Tibial nerve (tissue), 4 donors: ENCODE measurements at regions not wholly inside any gene's neighbourhood (a gene's known extent, or its start where the extent isn't known, plus 50 kb on each side); places are given as distances from the start of the nearest gene placed in this dataset.

Source experiments
- DNase-seq, 2 donors: peaks; one replicate each; pipeline ENCODE4 v3.0.0-alpha.2; 2019; ENCODE audit warnings: low spot score in 2 of 2
- H3K27ac ChIP-seq, 4 donors: fragments of 200-600 bp; sonication (generic) in 3 of 4; one replicate each; pipeline ENCODE4 v1.5.1; 2017 to 2019; ENCODE audit warnings: mild to moderate bottlenecking in 1 of 4
- H3K27me3 ChIP-seq, 2 donors: fragments of 200-600 bp; sonication (generic) in 1 of 2; one replicate each; pipeline versions ENCODE4 v1.5.1 to v1.6.0; 2017 to 2019
- H3K36me3 ChIP-seq, 3 donors: fragments of 200-600 bp; sonication (generic); one replicate each; pipeline ENCODE4 v1.5.1; 2018 to 2019
- H3K4me1 ChIP-seq, 4 donors: fragments of 200-600 bp; sonication (generic) in 3 of 4; one replicate each; pipeline ENCODE4 v1.5.1; 2017 to 2019
- H3K4me3 ChIP-seq, 4 donors: fragments of 200-600 bp; sonication (generic) in 3 of 4; one replicate each; pipeline ENCODE4 v1.5.1; 2017 to 2019; ENCODE audit warnings: mild to moderate bottlenecking in 1 of 4, moderate library complexity in 1 of 4
- H3K9me3 ChIP-seq, 4 donors: fragments of 200-600 bp; sonication (generic) in 3 of 4; one replicate each; pipeline ENCODE4 v1.5.1; 2017 to 2019
- CTCF ChIP-seq, 5 experiments: fragments of 200-600 bp in 3 of 5; fragments of 450-650 bp in 2 of 5; sonication (generic) in 3 of 5; IDR thresholded peaks; one replicate each; pipeline ENCODE4 v1.5.1; 2016 to 2019; ENCODE audit warnings: antibody characterized with exemption in 5 of 5, mild to moderate bottlenecking in 3 of 5, moderate library complexity in 2 of 5
- EP300 ChIP-seq, 2 donors: sonication (generic); formaldehyde crosslinking; IDR thresholded peaks; one replicate each; pipeline ENCODE4 v1.6.1; 2017; ENCODE audit warnings: antibody characterized with exemption in 2 of 2, mild to moderate bottlenecking in 1 of 2
- POLR2A ChIP-seq, 2 donors: fragments of 450-650 bp; IDR thresholded peaks; one replicate each; pipeline ENCODE4 v1.6.1; 2017; ENCODE audit warnings: antibody characterized with exemption in 2 of 2, mild to moderate bottlenecking in 2 of 2, moderate library complexity in 2 of 2
- WGBS, 2 donors: methylation state at CpG; one replicate each; pipeline ENCODE4 v1.1.5; 2018; 5-methylcytosine and 5-hydroxymethylcytosine counted together

- peak overlapping the region in 2 of 4 donors; percentile 53 to 77 for H3K27ac ChIP-seq
- no peaks in the 10 kb centered on the region for H3K9me3 ChIP-seq
- no peak overlapping the region for H3K4me3 ChIP-seq
- TF ChIP-seq POLR2A (IDR thresholded peaks at IDR 0.05) (no peak), CTCF (IDR thresholded peaks at IDR 0.05) (no peak), EP300 (IDR thresholded peaks at IDR 0.05) (no peak)
- peak in 1 of 2 donors; percentile 9 for DNase-seq
- WGBS, 2 donors: 75 to 93% methylated on average over 8 of the region's 8 CpGs
- H3K27me3 ChIP-seq: no peaks in the 10 kb centered on the region
- peaks cover 0 to 8% (median 0%) of the 10 kb centered on the region in 4 donors for H3K4me1 ChIP-seq
- H3K36me3 ChIP-seq: no peaks in the 10 kb centered on the region
These were observed 253.2 kb downstream of the NPHP4 start for GRCh38 chr1:5738911-5739462.

GRCh38 chr1:5737081-5737480 lies 255.1 kb downstream of the NPHP4 start:
- Histone ChIP-seq H3K4me1 (peaks cover 0 to 8% (median 0%) of the 10 kb centered on the region in 4 donors), H3K36me3 (no peaks in the 10 kb centered on the region), H3K27me3 (no peaks in the 10 kb centered on the region), H3K27ac (no peak overlapping the region), H3K9me3 (no peaks in the 10 kb centered on the region), H3K4me3 (no peak overlapping the region)
- 82 to 86% methylated on average over 4 of the region's 4 CpGs for WGBS, 2 donors
- no peak for DNase-seq
- no peak for TF ChIP-seq CTCF (IDR thresholded peaks at IDR 0.05)
- TF ChIP-seq POLR2A (IDR thresholded peaks at IDR 0.05): no peak
- TF ChIP-seq EP300 (IDR thresholded peaks at IDR 0.05): no peak

GRCh38 chr1:5734996-5735395 lies 257.2 kb downstream of the NPHP4 start:
- Histone ChIP-seq H3K27me3 (no peaks in the 10 kb centered on the region), H3K4me3 (no peak overlapping the region), H3K27ac (no peak overlapping the region), H3K9me3 (no peaks in the 10 kb centered on the region), H3K36me3 (no peaks in the 10 kb centered on the region), H3K4me1 (peaks cover 0 to 8% (median 0%) of the 10 kb centered on the region in 4 donors)
- DNase-seq: no peak
- TF ChIP-seq POLR2A (IDR thresholded peaks at IDR 0.05): no peak
- no peak for TF ChIP-seq CTCF (IDR thresholded peaks at IDR 0.05)
- no peak for TF ChIP-seq EP300 (IDR thresholded peaks at IDR 0.05)
- 72 to 75% methylated on average over 5 to 8 of the region's 8 CpGs for WGBS, 2 donors

- no peak for DNase-seq
- no peaks in the 10 kb centered on the region for H3K27me3 ChIP-seq
- TF ChIP-seq POLR2A (IDR thresholded peaks at IDR 0.05) (no peak), EP300 (IDR thresholded peaks at IDR 0.05) (no peak), CTCF (IDR thresholded peaks at IDR 0.05) (no peak)
- H3K27ac ChIP-seq: no peak overlapping the region
- H3K4me3 ChIP-seq: no peak overlapping the region
- H3K36me3 ChIP-seq: no peaks in the 10 kb centered on the region
- no peaks in the 10 kb centered on the region for H3K9me3 ChIP-seq
- 63 to 79% methylated on average over 7 to 8 of the region's 8 CpGs for WGBS, 2 donors
- peaks cover 0 to 6% (median 0%) of the 10 kb centered on the region in 4 donors for H3K4me1 ChIP-seq
These were observed 257.8 kb downstream of the NPHP4 start for GRCh38 chr1:5734414-5734813.

GRCh38 chr1:5733596-5733995 lies 258.6 kb downstream of the NPHP4 start:
- Histone ChIP-seq H3K9me3 (no peaks in the 10 kb centered on the region), H3K4me1 (no peaks in the 10 kb centered on the region), H3K27ac (no peak overlapping the region), H3K4me3 (no peak overlapping the region), H3K27me3 (no peaks in the 10 kb centered on the region), H3K36me3 (no peaks in the 10 kb centered on the region)
- TF ChIP-seq CTCF (IDR thresholded peaks at IDR 0.05) (no peak), POLR2A (IDR thresholded peaks at IDR 0.05) (no peak), EP300 (IDR thresholded peaks at IDR 0.05) (no peak)
- DNase-seq: no peak
- WGBS, 2 donors: 81 to 84% methylated on average over 13 of the region's 13 CpGs
